HuH-7.5 (cell line): ENCODE measurements at regions not wholly inside any gene's neighbourhood (a gene's known extent, or its start where the extent isn't known, plus 50 kb on each side); places are given as distances from the start of the nearest gene placed in this dataset.

Source experiments
- DNase-seq: peaks from one replicate; pipeline ENCODE4 v3.0.0; 2011; ENCODE audit warnings: low spot score

DNA sequence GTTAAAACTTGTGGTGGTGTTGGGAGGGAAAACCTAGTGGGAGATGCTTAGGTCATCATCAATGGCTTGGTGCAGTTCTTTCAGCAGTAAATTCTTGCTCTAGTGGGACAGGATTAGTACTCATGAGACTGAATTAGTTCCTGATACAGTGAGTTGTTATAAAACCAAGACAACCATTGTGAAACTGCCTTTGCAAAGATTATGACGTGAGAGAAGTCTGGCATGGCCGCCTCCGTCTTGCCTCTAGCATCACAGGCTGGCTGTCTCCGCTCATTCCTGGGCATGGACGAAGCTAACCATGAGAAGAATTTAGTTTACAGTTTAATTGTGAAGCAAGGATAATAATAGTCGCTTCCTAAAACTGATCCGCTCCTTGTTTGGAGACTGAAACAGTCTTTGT, 186.4 kb downstream of the KIF20B start:
- no peak for DNase-seq

GRCh38 chr10:89888321-89889070, 187.1 kb downstream of the KIF20B start:
- DNase-seq: no peak

- DNase-seq: no peak
These were observed 188.2 kb downstream of the KIF20B start for GRCh38 chr10:89889606-89890005.

GRCh38 chr10:89891006-89891535, 189.7 kb downstream of the KIF20B start:
- DNase-seq: no peak

GRCh38 chr10:89894051-89894450, 192.7 kb downstream of the KIF20B start:
- DNase-seq: no peak

- no peak for DNase-seq
These were observed 199.2 kb downstream of the KIF20B start for GRCh38 chr10:89900554-89900953.

- no peak for DNase-seq
These were observed 200.5 kb downstream of the KIF20B start for GRCh38 chr10:89901895-89902294.

DNA sequence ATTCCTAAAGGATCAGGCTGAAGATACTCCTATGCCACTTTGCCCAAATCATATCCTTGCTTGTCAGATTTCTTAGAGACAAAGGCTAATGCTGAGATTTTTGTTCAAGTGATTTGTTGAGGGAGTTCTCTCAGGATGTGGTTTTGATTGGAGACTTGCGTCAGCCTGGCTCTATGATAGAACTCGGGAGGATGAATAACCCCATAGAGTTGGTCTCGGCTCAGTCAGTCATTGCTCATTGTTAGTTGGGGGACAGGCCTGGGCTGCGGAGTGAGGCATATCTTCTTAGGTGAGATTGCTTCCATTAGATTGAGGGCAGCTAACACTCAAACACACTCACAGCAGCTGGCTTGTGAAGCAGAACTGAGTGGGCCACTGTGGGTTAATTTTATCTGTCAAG, 203.4 kb downstream of the KIF20B start:
- no peak for DNase-seq

- DNase-seq: no peak
These were observed 208.4 kb downstream of the KIF20B start for GRCh38 chr10:89909752-89910151.

DNA sequence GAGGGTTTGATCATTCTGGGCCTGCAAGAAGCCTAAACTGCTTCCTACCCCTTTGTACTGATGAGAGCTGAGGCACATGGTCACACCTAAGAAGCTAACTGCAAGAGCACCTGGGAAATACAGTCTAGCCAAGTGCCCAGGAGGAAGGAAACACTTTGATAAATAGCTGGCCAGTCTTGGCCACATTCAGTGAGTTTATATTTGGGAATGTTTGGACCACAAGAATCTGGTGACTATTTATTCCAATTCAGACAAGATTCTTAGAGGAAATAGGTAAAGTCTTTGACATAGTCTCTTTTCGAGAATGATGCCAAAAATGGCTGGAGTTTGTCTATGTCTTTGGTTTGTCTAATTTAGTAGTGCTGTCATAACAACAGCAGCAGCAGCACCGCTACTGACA, 213.6 kb downstream of the KIF20B start:
- DNase-seq: no peak

DNA sequence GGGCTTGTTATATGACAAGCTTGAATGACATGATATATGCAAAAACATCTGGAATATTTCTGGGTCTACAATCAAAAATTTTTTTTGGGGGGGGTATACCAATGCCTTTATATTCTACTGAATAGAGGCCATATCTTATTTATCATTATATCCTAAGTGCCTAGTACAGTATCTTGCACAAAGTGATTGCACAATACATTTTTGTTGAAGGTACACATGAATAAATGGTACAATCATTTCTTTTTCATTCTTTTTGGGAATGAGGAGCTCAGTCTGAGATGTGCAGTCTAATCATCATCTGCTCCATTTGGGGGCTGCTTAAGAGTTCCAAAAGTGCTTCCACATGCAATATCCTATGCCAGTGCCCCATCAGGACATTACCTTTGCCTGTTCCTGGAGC, 214.6 kb downstream of the KIF20B start:
- no peak for DNase-seq

GRCh38 chr10:89916468-89917215, 215.3 kb downstream of the KIF20B start:
- DNase-seq: no peak

DNA sequence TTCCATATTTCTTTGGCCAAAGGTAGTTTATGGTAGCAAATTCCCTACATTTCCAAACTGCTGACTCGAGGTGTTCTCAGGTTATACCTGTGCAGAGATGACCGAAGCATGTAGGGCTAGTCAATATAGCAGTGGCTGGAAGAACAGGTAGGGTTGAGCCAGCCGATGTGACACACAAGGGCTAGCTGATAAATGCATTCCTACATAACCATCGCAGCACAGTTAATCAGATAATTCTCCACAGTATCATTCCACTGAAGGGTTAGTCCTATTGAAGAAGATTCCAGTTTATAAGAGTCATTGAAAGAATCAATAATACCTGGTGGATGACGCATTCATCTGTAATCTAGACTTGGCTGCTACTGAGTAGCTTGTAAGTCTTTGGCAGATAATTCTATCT, 220.0 kb downstream of the KIF20B start:
- no peak for DNase-seq

GRCh38 chr10:89923661-89924060, 222.3 kb downstream of the KIF20B start:
- DNase-seq: no peak

DNA sequence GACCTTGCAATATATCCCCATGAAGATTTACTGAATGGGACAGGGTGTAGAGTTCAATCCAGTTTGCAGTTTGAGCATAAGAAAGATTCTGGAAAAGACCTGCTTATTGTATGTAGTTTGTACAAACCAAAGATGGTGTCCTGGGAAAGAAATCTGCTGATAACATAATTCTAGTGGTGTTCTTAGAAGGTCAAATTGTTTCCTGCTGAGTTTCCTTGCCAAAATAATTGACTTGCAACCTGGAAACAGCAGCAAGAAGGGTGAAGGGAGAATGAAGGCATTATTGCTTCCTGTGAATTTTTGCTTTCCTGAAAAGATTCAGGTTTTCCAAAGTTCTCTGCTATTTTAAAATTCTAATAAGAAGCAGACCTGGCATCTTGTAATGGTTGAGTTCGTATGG, 222.9 kb downstream of the KIF20B start:
- DNase-seq: no peak

- no peak for DNase-seq
These were observed 225.3 kb downstream of the KIF20B start for GRCh38 chr10:89926736-89927135.

GRCh38 chr10:89929282-89930026, 228.1 kb downstream of the KIF20B start:
- DNase-seq: no peak

DNA sequence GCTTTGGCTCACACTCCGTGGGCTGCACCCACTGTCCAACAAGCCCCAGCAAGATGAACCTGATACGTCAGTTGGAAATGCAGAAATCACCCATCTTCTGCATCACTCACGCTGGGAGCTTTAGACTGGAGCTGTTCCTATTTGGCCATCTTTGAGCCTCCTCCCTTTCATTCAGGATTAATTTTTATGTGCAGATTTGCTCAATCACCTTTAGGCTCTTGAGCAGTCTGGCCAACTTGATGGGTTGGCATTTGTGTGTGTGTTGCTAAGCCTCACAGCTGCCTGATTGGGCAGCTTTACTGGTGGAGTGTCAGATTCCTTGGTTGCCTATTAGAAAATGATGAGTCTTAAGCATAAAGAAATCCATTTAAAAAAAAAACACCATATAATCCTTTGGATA, 236.1 kb downstream of the KIF20B start:
- DNase-seq: no peak

- no peak for DNase-seq
These were observed 238.7 kb downstream of the KIF20B start for GRCh38 chr10:89940076-89940475.

- no peak for DNase-seq
These were observed 240.8 kb downstream of the KIF20B start for GRCh38 chr10:89942217-89942616.

GRCh38 chr10:89944138-89944537, 242.7 kb downstream of the KIF20B start:
- DNase-seq: no peak

DNA sequence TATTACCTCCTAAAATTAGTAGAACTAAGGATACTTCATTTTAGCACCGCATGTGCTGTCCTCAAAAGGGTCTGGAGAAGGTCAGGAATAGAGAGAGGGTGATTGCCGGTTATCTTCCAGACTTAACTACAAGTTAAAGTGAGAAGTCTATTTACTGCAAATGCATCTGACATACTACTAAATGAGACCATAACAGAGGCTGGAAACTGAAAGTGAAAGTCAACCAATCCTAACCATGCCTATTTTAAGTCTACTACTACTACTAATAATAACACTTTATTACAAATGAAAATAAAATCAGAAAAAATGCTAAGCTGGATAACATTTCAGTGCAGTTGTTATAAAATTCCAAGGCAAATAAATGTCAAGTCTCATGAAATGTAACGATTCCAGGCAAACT, 244.7 kb downstream of the KIF20B start:
- no peak for DNase-seq

GRCh38 chr10:89949496-89949895, 248.1 kb downstream of the KIF20B start:
- DNase-seq: no peak
